HepG2 (cell line): ENCODE measurements at regions not wholly inside any gene's neighbourhood (a gene's known extent, or its start where the extent isn't known, plus 50 kb on each side); places are given as distances from the start of the nearest gene placed in this dataset.

Experiments
- AKNA ChIP-seq: sonication (generic); formaldehyde crosslinking; IDR thresholded peaks from 2 replicates; pipeline ENCODE4 v1.4.0; 2020; ENCODE audit warnings: missing genetic modification reagents, borderline replicate concordance
- CENPX ChIP-seq: sonication (generic); formaldehyde crosslinking; IDR thresholded peaks from 2 replicates; pipeline ENCODE4 v1.9.0; 2021; ENCODE audit warnings: mild to moderate bottlenecking, missing genetic modification reagents, moderate library complexity
- GPN1 ChIP-seq: sonication (generic); formaldehyde crosslinking; IDR thresholded peaks from 2 replicates; pipeline ENCODE4 v1.5.1; 2020; ENCODE audit warnings: missing genetic modification reagents, borderline replicate concordance
- ISL2 ChIP-seq: sonication (generic); formaldehyde crosslinking; IDR thresholded peaks from 2 replicates; pipeline ENCODE4 v1.5.0; 2020; ENCODE audit warnings: missing genetic modification reagents
- KMT2A ChIP-seq: sonication (generic); formaldehyde crosslinking; IDR thresholded peaks from 2 replicates; pipeline ENCODE4 v1.4.0; 2020; ENCODE audit warnings: missing genetic modification reagents
- MAFF ChIP-seq: IDR thresholded peaks from 2 replicates; pipeline ENCODE4 v1.6.1; 2011; ENCODE audit warnings: low read depth, low read length, improper control_type of control experiment
- ZBED4 ChIP-seq: sonication (generic); formaldehyde crosslinking; IDR thresholded peaks from 2 replicates; pipeline ENCODE4 v1.4.0; 2020; ENCODE audit warnings: missing genetic modification reagents, borderline replicate concordance
- ZBTB20 ChIP-seq: sonication (generic); formaldehyde crosslinking; IDR thresholded peaks from 2 replicates; pipeline ENCODE4 v1.8.1; 2023; ENCODE audit warnings: missing genetic modification reagents, low read depth, mild to moderate bottlenecking, borderline replicate concordance
- ZSCAN31 ChIP-seq: sonication (generic); formaldehyde crosslinking; IDR thresholded peaks from 2 replicates; pipeline ENCODE4 v1.5.0; 2020; ENCODE audit warnings: low read depth, mild to moderate bottlenecking, missing genetic modification reagents
- TF ChIP-seq, protein P1 (sequence below): IDR thresholded peaks from 2 replicates; pipeline ENCODE4 v1.6.1; 2016; ENCODE audit warnings: low read depth, control low read depth
- TF ChIP-seq, protein P2 (sequence below): sonication (generic); formaldehyde crosslinking; conservative IDR thresholded peaks from 2 replicates; pipeline ENCODE4 v1.4.0; 2020; ENCODE audit warnings: missing genetic modification reagents
- TF ChIP-seq, protein P3 (sequence below): sonication (generic); formaldehyde crosslinking; conservative IDR thresholded peaks from 2 replicates; pipeline ENCODE4 v1.8.0; 2022; ENCODE audit warnings: low read depth, missing genetic modification reagents

DNA sequence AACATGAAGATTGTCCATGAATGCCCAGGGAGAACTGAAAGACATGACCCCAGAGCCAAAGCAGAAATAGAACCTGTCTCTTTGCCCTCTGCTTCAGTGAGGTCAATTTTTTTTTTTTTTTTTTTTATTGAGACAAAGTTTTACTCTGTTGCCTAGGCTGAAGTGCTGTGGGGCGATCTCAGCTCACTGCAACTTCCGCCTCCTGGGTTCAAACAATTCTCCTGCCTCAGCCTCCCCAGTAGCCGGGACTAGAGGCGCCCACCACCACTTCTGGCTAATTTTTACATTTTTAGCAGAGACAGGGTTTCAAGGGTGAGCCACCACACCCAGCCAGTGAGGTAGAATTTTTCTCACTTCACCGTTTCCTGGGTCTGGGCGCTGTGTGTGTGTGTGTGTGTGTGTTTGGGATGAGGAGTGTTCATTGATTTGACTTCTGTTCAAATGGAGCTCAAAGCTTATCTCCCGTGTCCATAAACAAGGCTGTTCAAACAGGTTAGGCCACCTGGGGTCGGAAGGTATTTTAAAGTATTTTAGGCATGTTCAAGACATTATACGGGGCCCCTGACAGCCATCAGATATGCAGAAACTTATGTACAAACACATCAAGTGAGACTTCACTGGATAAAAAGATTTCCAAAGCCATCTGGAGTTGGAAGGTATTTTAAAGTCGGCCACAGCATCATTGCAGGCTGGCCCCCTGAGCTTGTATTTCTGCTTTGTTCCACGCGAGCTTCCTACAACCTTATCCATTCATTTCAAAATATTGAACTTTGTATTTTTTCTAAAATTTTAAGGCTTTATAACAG lies 93.8 kb downstream of the MAP3K8 start (continued):
- TF ChIP-seq, protein P1, sequence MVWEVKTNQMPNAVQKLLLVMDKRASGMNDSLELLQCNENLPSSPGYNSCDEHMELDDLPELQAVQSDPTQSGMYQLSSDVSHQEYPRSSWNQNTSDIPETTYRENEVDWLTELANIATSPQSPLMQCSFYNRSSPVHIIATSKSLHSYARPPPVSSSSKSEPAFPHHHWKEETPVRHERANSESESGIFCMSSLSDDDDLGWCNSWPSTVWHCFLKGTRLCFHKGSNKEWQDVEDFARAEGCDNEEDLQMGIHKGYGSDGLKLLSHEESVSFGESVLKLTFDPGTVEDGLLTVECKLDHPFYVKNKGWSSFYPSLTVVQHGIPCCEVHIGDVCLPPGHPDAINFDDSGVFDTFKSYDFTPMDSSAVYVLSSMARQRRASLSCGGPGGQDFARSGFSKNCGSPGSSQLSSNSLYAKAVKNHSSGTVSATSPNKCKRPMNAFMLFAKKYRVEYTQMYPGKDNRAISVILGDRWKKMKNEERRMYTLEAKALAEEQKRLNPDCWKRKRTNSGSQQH (CRISPR knock-in tag): no peak
- TF ChIP-seq MAFF (no peak), ZSCAN31 (peak; percentile 46; the same call in 1 of the 2 replicates), GPN1 (CRISPR knock-in tag) (no peak), ZBTB20 (CRISPR knock-in tag) (no peak), AKNA (CRISPR knock-in tag) (no peak), CENPX (no peak), KMT2A (CRISPR knock-in tag) (no peak), ZBED4 (0 out of 2 replicates have a peak, but pooled peaks have one; percentile 30), ISL2 (peak; percentile 65; the same call in 1 of the 2 replicates)
- TF ChIP-seq, protein P2, sequence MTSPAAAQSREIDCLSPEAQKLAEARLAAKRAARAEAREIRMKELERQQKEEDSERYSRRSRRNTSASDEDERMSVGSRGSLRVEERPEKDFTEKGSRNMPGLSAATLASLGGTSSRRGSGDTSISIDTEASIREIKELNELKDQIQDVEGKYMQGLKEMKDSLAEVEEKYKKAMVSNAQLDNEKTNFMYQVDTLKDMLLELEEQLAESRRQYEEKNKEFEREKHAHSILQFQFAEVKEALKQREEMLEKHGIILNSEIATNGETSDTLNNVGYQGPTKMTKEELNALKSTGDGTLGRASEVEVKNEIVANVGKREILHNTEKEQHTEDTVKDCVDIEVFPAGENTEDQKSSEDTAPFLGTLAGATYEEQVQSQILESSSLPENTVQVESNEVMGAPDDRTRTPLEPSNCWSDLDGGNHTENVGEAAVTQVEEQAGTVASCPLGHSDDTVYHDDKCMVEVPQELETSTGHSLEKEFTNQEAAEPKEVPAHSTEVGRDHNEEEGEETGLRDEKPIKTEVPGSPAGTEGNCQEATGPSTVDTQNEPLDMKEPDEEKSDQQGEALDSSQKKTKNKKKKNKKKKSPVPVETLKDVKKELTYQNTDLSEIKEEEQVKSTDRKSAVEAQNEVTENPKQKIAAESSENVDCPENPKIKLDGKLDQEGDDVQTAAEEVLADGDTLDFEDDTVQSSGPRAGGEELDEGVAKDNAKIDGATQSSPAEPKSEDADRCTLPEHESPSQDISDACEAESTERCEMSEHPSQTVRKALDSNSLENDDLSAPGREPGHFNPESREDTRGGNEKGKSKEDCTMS (CRISPR knock-in tag): no peak
- TF ChIP-seq, protein P3, sequence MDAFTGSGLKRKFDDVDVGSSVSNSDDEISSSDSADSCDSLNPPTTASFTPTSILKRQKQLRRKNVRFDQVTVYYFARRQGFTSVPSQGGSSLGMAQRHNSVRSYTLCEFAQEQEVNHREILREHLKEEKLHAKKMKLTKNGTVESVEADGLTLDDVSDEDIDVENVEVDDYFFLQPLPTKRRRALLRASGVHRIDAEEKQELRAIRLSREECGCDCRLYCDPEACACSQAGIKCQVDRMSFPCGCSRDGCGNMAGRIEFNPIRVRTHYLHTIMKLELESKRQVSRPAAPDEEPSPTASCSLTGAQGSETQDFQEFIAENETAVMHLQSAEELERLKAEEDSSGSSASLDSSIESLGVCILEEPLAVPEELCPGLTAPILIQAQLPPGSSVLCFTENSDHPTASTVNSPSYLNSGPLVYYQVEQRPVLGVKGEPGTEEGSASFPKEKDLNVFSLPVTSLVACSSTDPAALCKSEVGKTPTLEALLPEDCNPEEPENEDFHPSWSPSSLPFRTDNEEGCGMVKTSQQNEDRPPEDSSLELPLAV (CRISPR knock-in tag): no peak
